OCI-LY3 (cell line): ENCODE measurements at regions not wholly inside any gene's neighbourhood (a gene's known extent, or its start where the extent isn't known, plus 50 kb on each side); places are given as distances from the start of the nearest gene placed in this dataset.

Experiments
- H2AFZ ChIP-seq: fragments of 200-600, 300-600 bp; shearing (Covaris generic); 2 replicates; pipeline ENCODE4 v1.6.0; 2014; ENCODE audit warnings: antibody characterized with exemption, low read depth, low read length
- H3K27ac ChIP-seq: fragments of 200-600, 300-600 bp; sonication (generic); 2 replicates; pipeline ENCODE4 v1.5.1; 2014; ENCODE audit warnings: mild to moderate bottlenecking, low read length, moderate library complexity, mixed read lengths
- H3K27me3 ChIP-seq: fragments of 200-600, 300-600 bp; sonication (generic); 2 replicates; pipeline ENCODE4 v1.6.1; 2014; ENCODE audit warnings: low read depth, low read length, mixed read lengths
- H3K36me3 ChIP-seq: fragments of 200-600, 300-600 bp; sonication (generic); replicated peaks from 2 replicates; pipeline ENCODE3; 2014; ENCODE audit warnings: low read depth, low read length, mixed read lengths
- H3K4me1 ChIP-seq: fragments of 300-600, 200-600 bp; sonication (generic); 2 replicates; pipeline ENCODE4 v1.6.1; 2014; ENCODE audit warnings: low read length, mixed read lengths
- H3K4me2 ChIP-seq: fragments of 200-600, 300-600 bp; sonication (generic); 2 replicates; pipeline ENCODE4 v1.6.1; 2014; ENCODE audit warnings: low read length, mixed read lengths
- H3K4me3 ChIP-seq: fragments of 300-600, 200-600 bp; sonication (generic); 2 replicates; pipeline ENCODE4 v1.5.1; 2014; ENCODE audit warnings: antibody characterized with exemption, mild to moderate bottlenecking, low read length, moderate library complexity
- H3K79me2 ChIP-seq: fragments of 300-600, 200-600 bp; shearing (Covaris generic); 2 replicates; pipeline ENCODE4 v1.6.1; 2014; ENCODE audit warnings: mild to moderate bottlenecking, low read length, mixed read lengths
- H3K9ac ChIP-seq: fragments of 300-600, 200-600 bp; shearing (Covaris generic); 2 replicates; pipeline ENCODE4 v1.6.0; 2014; ENCODE audit warnings: mild to moderate bottlenecking, low read length, moderate library complexity
- H3K9me3 ChIP-seq: fragments of 200-600, 300-600 bp; shearing (Covaris generic); 2 replicates; pipeline ENCODE4 v1.6.1; 2014; ENCODE audit warnings: low read length, mixed read lengths; ENCODE audit not compliant: insufficient read depth
- H4K20me1 ChIP-seq: fragments of 200-600, 300-600 bp; sonication (generic); 2 replicates; pipeline ENCODE4 v1.6.1; 2016; ENCODE audit warnings: low read length, mixed read lengths; ENCODE audit not compliant: insufficient read depth
- CTCF ChIP-seq: fragments of 200-600, 300-600 bp; sonication (generic); IDR thresholded peaks from 2 replicates; pipeline ENCODE4 v1.5.1; 2014; ENCODE audit warnings: antibody characterized with exemption, low read length, low read depth
- EZH2phosphoT487 ChIP-seq: fragments of 200-600 bp; shearing (Covaris generic); IDR thresholded peaks from 2 replicates; pipeline ENCODE4 v1.6.1; 2018; ENCODE audit warnings: antibody characterized with exemption, mixed run types, low read depth

DNA sequence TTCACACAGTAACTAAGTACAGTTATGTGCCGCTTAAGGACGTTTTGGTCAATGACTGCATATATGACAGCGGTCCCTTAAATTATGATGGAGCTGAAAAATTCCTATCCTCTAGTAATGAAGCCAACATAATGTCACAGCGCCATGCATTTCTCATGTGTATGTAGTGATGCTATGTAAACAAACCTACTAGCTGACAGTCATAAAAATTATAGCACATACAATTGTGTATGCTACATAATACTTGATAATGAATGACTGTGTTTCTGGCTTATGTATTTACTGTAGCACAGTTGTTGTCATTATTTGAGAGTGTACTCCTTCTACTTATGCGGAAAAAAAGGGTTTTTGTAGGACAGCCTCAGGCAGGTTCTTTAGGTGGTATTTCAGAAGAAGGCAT, 99.7 kb downstream of the DACT1 start:
- no peaks in the 10 kb centered on the region for H4K20me1 ChIP-seq
- no peak overlapping the region for H3K9ac ChIP-seq
- no peak overlapping the region for H2AFZ ChIP-seq
- no peaks in the 10 kb centered on the region for H3K36me3 ChIP-seq
- no peak overlapping the region for H3K27ac ChIP-seq
- H3K4me3 ChIP-seq = no peak overlapping the region
- H3K9me3 ChIP-seq = no peaks in the 10 kb centered on the region
- H3K4me2 ChIP-seq = no peak overlapping the region
- no peaks in the 10 kb centered on the region for H3K27me3 ChIP-seq
- H3K4me1 ChIP-seq = peaks cover 40% of the 10 kb centered on the region
- no peaks in the 10 kb centered on the region for H3K79me2 ChIP-seq
- TF ChIP-seq CTCF = no peak
- no peak for TF ChIP-seq EZH2phosphoT487

DNA sequence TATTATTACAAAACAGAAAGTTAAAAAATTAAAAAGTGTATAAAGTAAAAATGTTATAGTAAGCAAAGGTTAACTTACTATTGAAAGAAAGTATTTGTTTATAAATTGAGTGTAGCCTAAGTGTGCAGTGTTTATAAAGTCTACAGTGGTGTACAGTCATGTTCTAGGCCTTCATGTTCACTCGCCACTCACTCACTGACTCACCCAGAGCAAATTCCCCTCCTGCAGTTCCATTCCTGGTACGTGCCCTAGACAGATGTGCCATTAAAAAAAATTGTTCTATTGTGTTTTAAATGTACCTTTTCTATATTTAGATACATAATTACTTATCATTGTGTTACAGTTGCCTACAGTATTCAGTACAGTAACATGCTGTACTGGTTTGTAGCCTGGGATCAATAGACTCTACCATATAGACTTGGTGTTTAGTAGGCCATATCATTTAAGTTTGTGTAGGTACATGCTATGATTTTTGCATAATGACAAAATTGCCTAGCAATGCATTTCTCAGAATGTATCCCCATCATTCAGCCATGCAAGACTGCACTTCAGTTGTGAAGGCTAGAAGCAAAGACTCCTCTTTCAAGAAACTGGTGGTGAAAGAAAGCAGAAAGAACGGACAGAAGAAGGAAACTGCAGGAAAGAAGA, 100.6 kb downstream of the DACT1 start:
- Histone ChIP-seq H3K36me3 (no peaks in the 10 kb centered on the region), H3K9ac (no peak overlapping the region), H2AFZ (no peak overlapping the region), H3K27me3 (no peaks in the 10 kb centered on the region), H3K27ac (no peak overlapping the region), H3K9me3 (no peaks in the 10 kb centered on the region), H3K4me3 (no peak overlapping the region), H3K4me2 (no peak overlapping the region), H3K4me1 (peaks cover 39% of the 10 kb centered on the region), H4K20me1 (no peaks in the 10 kb centered on the region), H3K79me2 (no peaks in the 10 kb centered on the region)
- TF ChIP-seq EZH2phosphoT487 (no peak), CTCF (no peak)

- TF ChIP-seq CTCF (no peak), EZH2phosphoT487 (no peak)
- Histone ChIP-seq H3K36me3 (no peaks in the 10 kb centered on the region), H3K27ac (no peak overlapping the region), H3K9me3 (no peaks in the 10 kb centered on the region), H2AFZ (no peak overlapping the region), H3K4me3 (no peak overlapping the region), H3K9ac (no peak overlapping the region), H3K27me3 (no peaks in the 10 kb centered on the region), H3K79me2 (no peaks in the 10 kb centered on the region), H3K4me1 (peaks cover 33% of the 10 kb centered on the region), H3K4me2 (no peak overlapping the region), H4K20me1 (no peaks in the 10 kb centered on the region)
These were observed 101.1 kb downstream of the DACT1 start for GRCh38 chr14:58738876-58739275.

- Histone ChIP-seq H4K20me1 (no peaks in the 10 kb centered on the region), H3K9ac (no peak overlapping the region), H2AFZ (peak overlapping the region; percentile 14; the same call in 1 of the 2 replicates), H3K4me3 (no peak overlapping the region), H3K27ac (no peak overlapping the region), H3K27me3 (no peaks in the 10 kb centered on the region), H3K4me2 (peak overlapping the region; percentile 30), H3K9me3 (no peaks in the 10 kb centered on the region), H3K4me1 (peaks cover 25% of the 10 kb centered on the region), H3K79me2 (no peaks in the 10 kb centered on the region), H3K36me3 (no peaks in the 10 kb centered on the region)
- TF ChIP-seq CTCF (no peak), EZH2phosphoT487 (no peak)
These were observed 101.9 kb downstream of the DACT1 start for GRCh38 chr14:58739674-58740073.
